ENCODE measurements at regions not wholly inside any gene's neighbourhood (a gene's known extent, or its start where the extent isn't known, plus 50 kb on each side); places are given as distances from the start of the nearest gene placed in this dataset.

- no peak for TF ChIP-seq EZH2 (optimal IDR thresholded peaks at IDR 0.05; ENCODE audit: low read depth, low read length)
- no peak for TF ChIP-seq CTCF (IDR thresholded peaks at IDR 0.05; ENCODE audit: low read length)
Measured at GRCh38 chr2:52862801-52863200, 904.8 kb upstream of the CHAC2 start.
